ENCODE measurements at regions not wholly inside any gene's neighbourhood (a gene's known extent, or its start where the extent isn't known, plus 50 kb on each side); places are given as distances from the start of the nearest gene placed in this dataset.

- TF ChIP-seq CTCF (IDR thresholded peaks at IDR 0.05) (no peak), POLR2A (IDR thresholded peaks at IDR 0.05) (no peak)
Observed at GRCh38 chrX:117636826-117637225, 479.8 kb downstream of the KLHL13 start.
